ENCODE measurements at regions not wholly inside any gene's neighbourhood (a gene's known extent, or its start where the extent isn't known, plus 50 kb on each side); places are given as distances from the start of the nearest gene placed in this dataset.
"Not testable (repeated sequence)": the region's sequence is repeated elsewhere in the genome, so short reads cannot be mapped to it uniquely, and the experiment has no call there.

- DNase-seq (ENCODE audit: low spot score); H3K4me3 Mint-ChIP-seq; H3K36me3 Mint-ChIP-seq (ENCODE audit: low read depth); H3K9me3 Mint-ChIP-seq; H3K36me3 ChIP-seq (ENCODE audit: insufficient read depth); H3F3A ChIP-seq (replicated peaks; ENCODE audit: low read depth); H3K27me3 ChIP-seq (ENCODE audit: insufficient read depth); H4K20me1 ChIP-seq (replicated peaks; ENCODE audit: insufficient read depth); H3K27me3 Mint-ChIP-seq (ENCODE audit: insufficient read depth, low read depth, poor library complexity); H3K79me2 ChIP-seq (replicated peaks; ENCODE audit: insufficient read depth); H3K4me3 ChIP-seq; H3K4me1 Mint-ChIP-seq; H3K4me1 ChIP-seq (ENCODE audit: insufficient read depth); ATAC-seq; H2AFZ ChIP-seq; H3K9me2 ChIP-seq (ENCODE audit: insufficient read depth); H3K4me2 ChIP-seq; H3K27ac ChIP-seq (ENCODE audit: low read depth): not testable (repeated sequence)
- H3K27ac Mint-ChIP-seq, result peak overlapping the region; percentile 48; the same call in 1 of the 2 replicates
These were observed 956.7 kb downstream of the TRHDE start for GRCh38 chr12:73228828-73229227.

GRCh38 chr12:73235387-73235786 is 963.2 kb downstream of the TRHDE start:
- no peaks in the 10 kb centered on the region for H3K27me3 ChIP-seq (ENCODE audit: insufficient read depth)
- H3K4me1 Mint-ChIP-seq, result no peaks in the 10 kb centered on the region
- no peak overlapping the region for H2AFZ ChIP-seq
- no peak overlapping the region for H3K4me3 ChIP-seq
- H3K4me2 ChIP-seq, result no peak overlapping the region
- H3K27me3 Mint-ChIP-seq (ENCODE audit: insufficient read depth, low read depth, poor library complexity), result no peaks in the 10 kb centered on the region
- H3K27ac Mint-ChIP-seq, result no peak overlapping the region
- H3K36me3 ChIP-seq (ENCODE audit: insufficient read depth), result no peaks in the 10 kb centered on the region
- DNase-seq (ENCODE audit: low spot score), result no peak
- H3K4me3 Mint-ChIP-seq, result no peak overlapping the region
- no peak overlapping the region for H3K27ac ChIP-seq (ENCODE audit: low read depth)
- no peaks in the 10 kb centered on the region for H3K9me2 ChIP-seq (ENCODE audit: insufficient read depth)
- ATAC-seq, result no peak
- H3K36me3 Mint-ChIP-seq (ENCODE audit: low read depth), result peaks cover 12% of the 10 kb centered on the region
- H3K9me3 Mint-ChIP-seq, result peaks cover 13% of the 10 kb centered on the region
- H3K79me2 ChIP-seq (replicated peaks; ENCODE audit: insufficient read depth), result no peaks in the 10 kb centered on the region
- H4K20me1 ChIP-seq (replicated peaks; ENCODE audit: insufficient read depth), result no peaks in the 10 kb centered on the region
- no peaks in the 10 kb centered on the region for H3F3A ChIP-seq (replicated peaks; ENCODE audit: low read depth)
- H3K4me1 ChIP-seq (ENCODE audit: insufficient read depth), result no peaks in the 10 kb centered on the region
- TF ChIP-seq CREB1 (CRISPR knock-in tag; IDR thresholded peaks at IDR 0.05; ENCODE audit: low read depth), result no peak
- no peak for TF ChIP-seq ZNF462 (CRISPR knock-in tag; IDR thresholded peaks at IDR 0.05)
- no peak for TF ChIP-seq JUNB (IDR thresholded peaks at IDR 0.05; ENCODE audit: unreplicated experiment)
- TF ChIP-seq EZH2 (IDR thresholded peaks at IDR 0.05; ENCODE audit: low read depth, unreplicated experiment), result no peak
- TF ChIP-seq POLR2AphosphoS5 (IDR thresholded peaks at IDR 0.05; ENCODE audit: low read depth), result no peak
- TF ChIP-seq EZH2phosphoT487 (IDR thresholded peaks at IDR 0.05; ENCODE audit: unreplicated experiment), result no peak
- no peak for TF ChIP-seq ZNF114 (CRISPR knock-in tag; IDR thresholded peaks at IDR 0.05)
- no peak for TF ChIP-seq ETS1 (IDR thresholded peaks at IDR 0.05)
- no peak for TF ChIP-seq REST (IDR thresholded peaks at IDR 0.05; ENCODE audit: unreplicated experiment)
- no peak for TF ChIP-seq ZNF331 (CRISPR knock-in tag; IDR thresholded peaks at IDR 0.05; ENCODE audit: low read depth)
- TF ChIP-seq NANOG (IDR thresholded peaks at IDR 0.05; ENCODE audit: borderline replicate concordance), result no peak
- TF ChIP-seq STAT1 (IDR thresholded peaks at IDR 0.05; ENCODE audit: unreplicated experiment), result no peak

Measured in GM23338 (cell line).